Activated gamma-delta T cell treated with anti-CD3 and anti-CD28 coated beads, Interleukin-2, amount 50 U/mL, for 16 hours (primary cell): ENCODE measurements at regions not wholly inside any gene's neighbourhood (a gene's known extent, or its start where the extent isn't known, plus 50 kb on each side); places are given as distances from the start of the nearest gene placed in this dataset.
"Not testable (repeated sequence)": the region's sequence is repeated elsewhere in the genome, so short reads cannot be mapped to it uniquely, and the experiment has no call there.

Source experiments
- DNase-seq: peaks from one replicate; pipeline ENCODE4 v3.0.0-alpha.2; 2020; ENCODE audit warnings: low read depth

DNA sequence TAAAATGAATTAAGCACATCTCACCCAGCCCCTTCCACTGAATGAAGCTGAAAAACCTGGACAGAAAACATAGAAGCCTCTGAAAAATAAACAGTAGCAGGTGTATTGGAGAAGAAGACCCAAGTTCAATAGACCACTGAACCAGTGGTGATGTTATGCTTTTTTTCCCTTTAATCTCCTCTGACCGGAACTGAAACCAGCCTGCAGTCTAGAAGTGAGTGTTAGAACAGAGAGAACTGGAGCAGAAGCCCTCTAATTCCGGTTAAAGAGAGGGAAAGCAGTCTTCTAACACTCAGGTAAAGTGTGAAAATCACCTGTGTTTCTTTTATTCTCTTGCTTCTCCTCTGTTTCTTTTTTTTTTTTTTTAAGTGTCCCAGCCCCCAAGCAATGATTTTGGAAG is 83.5 kb upstream of the CCL21 start:
- DNase-seq = no peak

DNA sequence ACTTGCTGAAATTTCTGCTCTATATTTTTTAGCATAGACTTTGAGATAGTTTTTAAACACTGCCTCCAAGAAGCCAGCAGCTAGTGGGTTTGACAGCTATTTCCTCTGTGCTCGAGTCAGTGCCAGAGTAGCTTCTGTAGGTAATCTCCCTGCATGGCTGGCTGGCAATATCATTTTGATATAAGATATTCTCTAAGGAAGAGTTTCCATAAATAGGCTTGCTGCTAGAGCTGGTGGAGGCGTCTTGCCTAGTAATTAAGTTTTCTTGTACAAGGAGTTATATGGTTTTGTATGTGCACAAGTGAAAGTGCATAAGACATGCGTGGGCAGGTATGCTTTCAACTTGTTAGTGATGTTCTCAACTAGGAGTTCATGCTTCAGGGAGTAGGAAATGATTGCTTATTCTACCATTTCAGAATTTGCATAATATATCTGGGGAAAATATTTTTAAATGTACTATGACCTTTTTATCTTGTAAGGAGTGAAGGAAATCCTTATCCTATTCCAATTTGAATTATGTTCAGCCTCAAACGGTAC is 74.1 kb upstream of the CCL21 start:
- DNase-seq = no peak

DNA sequence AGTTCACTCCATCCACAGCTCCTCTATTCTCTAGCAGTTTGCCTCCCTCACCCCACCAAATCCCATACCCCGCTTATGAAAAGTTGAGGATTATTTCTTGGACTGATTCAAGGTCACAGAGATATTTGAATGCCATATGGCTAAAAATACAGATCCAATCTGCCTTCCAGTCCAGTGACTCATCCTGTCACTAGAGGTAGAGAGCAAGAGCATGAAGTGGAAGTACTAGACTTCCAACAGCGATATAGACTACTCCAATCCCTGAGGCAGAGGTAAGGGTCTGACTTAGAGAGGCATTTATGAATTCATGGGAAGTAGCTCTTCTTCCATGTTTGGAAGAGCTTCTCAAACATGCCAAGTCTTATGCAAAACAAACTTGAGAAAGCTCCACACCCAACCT is 72.4 kb upstream of the CCL21 start:
- DNase-seq = no peak

DNA sequence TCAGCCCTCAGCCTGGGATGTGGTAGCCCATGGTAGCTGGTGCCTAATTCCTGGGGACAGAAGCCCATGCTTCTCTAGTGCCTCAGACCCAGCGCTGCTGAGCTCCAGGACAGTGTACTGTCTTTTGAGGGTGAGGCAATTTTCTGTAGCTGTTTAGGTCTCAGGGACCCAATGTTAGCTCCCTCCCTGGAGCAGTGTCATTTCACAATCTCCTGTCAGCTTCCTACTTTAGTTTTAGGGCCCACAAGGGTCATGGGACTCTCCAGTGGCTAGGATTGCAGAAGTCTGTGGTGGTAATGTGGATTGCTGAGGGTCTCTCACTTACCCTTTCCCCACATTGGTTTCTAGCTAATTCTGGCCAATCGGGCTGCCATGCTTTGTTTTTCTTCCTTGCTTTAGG is 67.7 kb upstream of the CCL21 start:
- no peak for DNase-seq

DNA sequence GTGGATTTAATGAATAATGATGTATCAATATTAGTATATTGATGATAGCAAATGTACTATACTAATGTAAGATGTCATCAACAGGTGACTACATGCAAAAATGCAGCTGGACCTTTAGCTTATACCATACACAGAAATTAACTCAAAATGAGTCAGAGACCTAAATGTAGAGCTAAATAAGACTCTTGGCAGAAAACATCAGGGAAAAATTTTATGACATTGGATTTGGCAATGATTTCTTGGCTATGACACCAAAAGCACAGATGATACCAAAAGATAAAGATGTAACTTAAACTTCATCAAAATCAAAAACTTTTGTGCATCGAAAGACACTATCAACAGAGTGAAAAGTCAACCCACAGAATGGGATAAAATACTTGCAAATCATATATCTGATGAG is 64.0 kb upstream of the CCL21 start:
- no peak for DNase-seq

DNA sequence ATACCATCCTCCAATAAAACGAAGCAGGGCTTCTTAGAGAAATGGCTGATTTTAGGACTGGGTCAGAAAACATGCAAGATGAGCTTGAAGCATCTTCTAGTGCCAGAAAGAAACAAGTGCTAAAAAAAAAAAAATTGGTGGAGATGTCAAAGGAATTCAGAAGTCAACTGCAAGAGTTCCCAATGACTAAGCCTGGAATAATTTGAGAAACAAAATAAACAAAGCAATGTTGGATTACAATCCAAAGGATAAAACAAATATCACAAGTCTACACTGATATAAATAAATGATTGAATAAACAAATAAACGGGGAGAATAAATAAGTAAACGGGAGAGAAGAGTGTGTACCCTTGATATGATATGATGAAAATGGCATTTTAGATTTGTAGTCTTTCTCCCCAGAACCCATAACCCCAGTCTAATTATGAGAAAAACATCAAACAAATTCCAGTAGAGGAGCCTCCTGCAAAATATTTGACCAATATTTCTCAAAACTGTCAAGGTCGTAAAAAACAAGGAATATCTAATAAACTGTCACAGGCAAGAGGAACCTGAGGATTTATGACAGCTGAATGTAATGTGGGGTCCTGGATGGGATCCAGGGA is 63.5 kb upstream of the CCL21 start:
- no peak for DNase-seq

DNA sequence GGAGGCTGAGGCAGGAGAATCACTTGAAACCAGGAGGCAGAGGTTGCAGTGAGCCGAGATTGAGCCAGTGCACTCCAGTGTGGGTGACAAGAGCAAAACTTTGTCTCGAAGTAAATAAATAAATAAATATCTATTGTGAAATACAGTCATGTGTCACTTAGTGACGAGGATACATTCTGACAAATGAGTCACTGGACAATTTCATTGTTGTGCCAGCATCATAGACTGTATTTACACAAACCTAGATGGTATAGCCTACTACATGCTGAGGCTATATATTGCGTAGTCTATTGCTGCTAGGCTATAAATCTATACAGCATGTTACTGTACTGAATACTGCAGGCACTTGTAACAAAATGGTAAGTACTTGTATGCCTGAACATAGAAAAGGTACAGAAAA is 61.1 kb upstream of the CCL21 start:
- DNase-seq = no peak

DNA sequence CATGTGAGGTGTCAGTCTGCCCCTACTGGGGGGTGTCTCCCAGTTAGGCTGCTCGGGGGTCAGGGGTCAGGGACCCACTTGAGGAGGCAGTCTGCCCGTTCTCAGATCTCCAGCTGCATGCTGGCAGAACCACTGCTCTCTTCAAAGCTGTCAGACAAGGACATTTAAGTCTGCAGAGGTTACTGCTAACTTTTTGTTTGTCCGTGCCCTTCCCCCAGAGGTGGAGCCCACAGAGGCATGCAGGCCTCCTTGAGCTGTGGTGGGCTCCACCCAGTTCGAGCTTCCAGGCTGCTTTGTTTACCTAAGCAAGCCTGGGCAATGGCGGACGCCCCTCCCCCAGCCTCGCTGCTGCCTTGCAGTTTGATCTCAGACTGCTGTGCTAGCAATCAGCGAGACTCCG is 57.2 kb upstream of the CCL21 start:
- DNase-seq = not testable (repeated sequence)

DNA sequence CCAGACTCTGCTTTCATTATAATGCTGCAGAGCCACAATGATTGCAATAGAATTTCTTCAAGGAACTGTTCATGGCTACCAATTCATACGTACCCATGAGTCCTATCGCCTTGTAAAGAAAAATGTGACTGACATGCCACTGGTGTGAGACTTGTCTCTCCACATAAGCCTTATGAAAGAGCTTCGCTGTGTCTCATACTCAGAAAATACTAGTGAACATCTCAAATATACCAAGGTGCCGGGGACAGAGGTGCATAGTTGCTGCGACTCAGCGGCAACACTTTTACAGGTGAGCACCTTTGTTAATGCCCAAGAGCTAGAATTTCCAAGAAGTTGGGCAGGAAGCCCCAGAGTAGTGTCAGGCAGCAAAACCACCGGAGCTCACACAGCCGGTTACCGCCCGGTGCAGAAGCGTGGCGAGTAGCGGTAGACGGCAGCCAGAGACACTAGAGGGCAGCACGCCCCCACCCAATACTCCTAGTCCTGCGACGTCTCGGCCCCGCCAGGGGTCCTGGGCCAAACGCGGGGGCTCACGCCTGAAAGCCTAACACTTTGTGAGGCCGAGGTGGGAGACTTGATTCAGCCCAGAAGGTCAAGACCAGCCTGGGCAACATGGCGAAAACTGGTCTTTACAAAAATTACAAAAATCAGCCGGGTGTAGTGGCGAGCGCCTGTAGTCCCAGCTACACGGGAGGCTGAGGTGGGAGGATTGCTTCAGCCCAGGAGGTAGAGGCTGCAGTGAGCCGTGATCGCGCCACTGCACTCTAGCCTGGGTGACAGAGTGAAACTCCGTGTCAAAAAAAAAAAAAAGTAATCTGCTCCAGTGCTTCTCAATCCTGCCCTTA is 50.5 kb upstream of the CCL21 start:
- not testable (repeated sequence) for DNase-seq
